Hematopoietic multipotent progenitor cell treated with erythropoietin and hydrocortisone succinate and interleukin-3 and kit ligand, for 15 days (in vitro differentiated cells): ENCODE measurements at regions not wholly inside any gene's neighbourhood (a gene's known extent, or its start where the extent isn't known, plus 50 kb on each side); places are given as distances from the start of the nearest gene placed in this dataset.
"Not testable (repeated sequence)": the region's sequence is repeated elsewhere in the genome, so short reads cannot be mapped to it uniquely, and the experiment has no call there.

Experiments used
- DNase-seq: peaks from one replicate; pipeline ENCODE4 v3.0.0-alpha.2; 2015; ENCODE audit warnings: low spot score

- no peak for DNase-seq
Observed at GRCh38 chr18:34280000-34280399, 55.3 kb upstream of the NOL4 start.

GRCh38 chr18:34280653-34281052 is 55.9 kb upstream of the NOL4 start:
- no peak for DNase-seq

GRCh38 chr18:34281290-34281689 is 56.6 kb upstream of the NOL4 start:
- DNase-seq: no peak

GRCh38 chr18:34281722-34282121 is 57.0 kb upstream of the NOL4 start:
- DNase-seq: no peak

- no peak for DNase-seq
Observed at GRCh38 chr18:34283506-34283905, 58.8 kb upstream of the NOL4 start.

GRCh38 chr18:34287825-34288224 is 63.1 kb upstream of the NOL4 start:
- DNase-seq: no peak

- no peak for DNase-seq
Observed at GRCh38 chr18:34292594-34292993, 67.9 kb upstream of the NOL4 start.

- DNase-seq: no peak
Observed at GRCh38 chr18:34297287-34297686, 72.6 kb upstream of the NOL4 start.

- DNase-seq: no peak
Observed at GRCh38 chr18:34299828-34300227, 75.1 kb upstream of the NOL4 start.

- DNase-seq: no peak
Observed at GRCh38 chr18:34311468-34311867, 86.8 kb upstream of the NOL4 start.

GRCh38 chr18:34314847-34315246 is 90.1 kb upstream of the NOL4 start:
- no peak for DNase-seq

GRCh38 chr18:34315591-34316352 is 91.1 kb upstream of the NOL4 start:
- DNase-seq: no peak

GRCh38 chr18:34320267-34320666 is 95.6 kb upstream of the NOL4 start:
- no peak for DNase-seq

GRCh38 chr18:34321066-34321465 is 96.4 kb upstream of the NOL4 start:
- no peak for DNase-seq

GRCh38 chr18:34322365-34323289 is 97.9 kb upstream of the NOL4 start:
- no peak for DNase-seq

GRCh38 chr18:34329840-34330239 is 105.1 kb upstream of the NOL4 start:
- DNase-seq: no peak

GRCh38 chr18:34330308-34330707 is 105.6 kb upstream of the NOL4 start:
- no peak for DNase-seq

GRCh38 chr18:34330907-34331306 is 106.2 kb upstream of the NOL4 start:
- DNase-seq: not testable (repeated sequence)

- not testable (repeated sequence) for DNase-seq
Observed at GRCh38 chr18:34331343-34331742, 106.6 kb upstream of the NOL4 start.

GRCh38 chr18:34339155-34339554 is 114.4 kb upstream of the NOL4 start:
- DNase-seq: no peak

GRCh38 chr18:34342960-34343359 is 118.2 kb upstream of the NOL4 start:
- no peak for DNase-seq

GRCh38 chr18:34345738-34346137 is 121.0 kb upstream of the NOL4 start:
- DNase-seq: no peak

GRCh38 chr18:34350778-34351177 is 126.1 kb upstream of the NOL4 start:
- DNase-seq: no peak
